ENCODE measurements at regions not wholly inside any gene's neighbourhood (a gene's known extent, or its start where the extent isn't known, plus 50 kb on each side); places are given as distances from the start of the nearest gene placed in this dataset.

GRCh38 chr5:89045216-89045615 lies 162.2 kb upstream of the MEF2C start:
- no peak for TF ChIP-seq POLR2AphosphoS5 (IDR thresholded peaks at IDR 0.05)
- TF ChIP-seq, protein P1, sequence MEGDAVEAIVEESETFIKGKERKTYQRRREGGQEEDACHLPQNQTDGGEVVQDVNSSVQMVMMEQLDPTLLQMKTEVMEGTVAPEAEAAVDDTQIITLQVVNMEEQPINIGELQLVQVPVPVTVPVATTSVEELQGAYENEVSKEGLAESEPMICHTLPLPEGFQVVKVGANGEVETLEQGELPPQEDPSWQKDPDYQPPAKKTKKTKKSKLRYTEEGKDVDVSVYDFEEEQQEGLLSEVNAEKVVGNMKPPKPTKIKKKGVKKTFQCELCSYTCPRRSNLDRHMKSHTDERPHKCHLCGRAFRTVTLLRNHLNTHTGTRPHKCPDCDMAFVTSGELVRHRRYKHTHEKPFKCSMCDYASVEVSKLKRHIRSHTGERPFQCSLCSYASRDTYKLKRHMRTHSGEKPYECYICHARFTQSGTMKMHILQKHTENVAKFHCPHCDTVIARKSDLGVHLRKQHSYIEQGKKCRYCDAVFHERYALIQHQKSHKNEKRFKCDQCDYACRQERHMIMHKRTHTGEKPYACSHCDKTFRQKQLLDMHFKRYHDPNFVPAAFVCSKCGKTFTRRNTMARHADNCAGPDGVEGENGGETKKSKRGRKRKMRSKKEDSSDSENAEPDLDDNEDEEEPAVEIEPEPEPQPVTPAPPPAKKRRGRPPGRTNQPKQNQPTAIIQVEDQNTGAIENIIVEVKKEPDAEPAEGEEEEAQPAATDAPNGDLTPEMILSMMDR (IDR thresholded peaks at IDR 0.05 in 8 of 11, conservative IDR thresholded peaks at IDR 0.05 in 3 of 11) = no peak

All from spleen (tissue), 7 donors.